Peyer's patch (tissue), 4 donors: ENCODE measurements at regions not wholly inside any gene's neighbourhood (a gene's known extent, or its start where the extent isn't known, plus 50 kb on each side); places are given as distances from the start of the nearest gene placed in this dataset.

ENCODE experiments used
- CTCF ChIP-seq, 6 experiments: fragments of 450-650 bp in 4 of 6; fragments of 200-600 bp in 2 of 6; sonication (generic) in 1 of 6; IDR thresholded peaks; one replicate each; pipeline ENCODE4 v1.5.1; 2017 to 2019; ENCODE audit warnings: antibody characterized with exemption in 6 of 6, mild to moderate bottlenecking in 3 of 6, moderate library complexity in 1 of 6
- POLR2A ChIP-seq, 2 donors: fragments of 450-650 bp; IDR thresholded peaks; one replicate each; pipeline ENCODE4 v1.5.1; 2017; ENCODE audit warnings: antibody characterized with exemption in 2 of 2, mild to moderate bottlenecking in 2 of 2, moderate library complexity in 2 of 2

GRCh38 chr5:163855754-163856153, 350.3 kb downstream of the MAT2B start:
- no peak for TF ChIP-seq POLR2A (IDR thresholded peaks at IDR 0.05)
- no peak for TF ChIP-seq CTCF (IDR thresholded peaks at IDR 0.05)
